ENCODE measurements at regions not wholly inside any gene's neighbourhood (a gene's known extent, or its start where the extent isn't known, plus 50 kb on each side); places are given as distances from the start of the nearest gene placed in this dataset.

DNA sequence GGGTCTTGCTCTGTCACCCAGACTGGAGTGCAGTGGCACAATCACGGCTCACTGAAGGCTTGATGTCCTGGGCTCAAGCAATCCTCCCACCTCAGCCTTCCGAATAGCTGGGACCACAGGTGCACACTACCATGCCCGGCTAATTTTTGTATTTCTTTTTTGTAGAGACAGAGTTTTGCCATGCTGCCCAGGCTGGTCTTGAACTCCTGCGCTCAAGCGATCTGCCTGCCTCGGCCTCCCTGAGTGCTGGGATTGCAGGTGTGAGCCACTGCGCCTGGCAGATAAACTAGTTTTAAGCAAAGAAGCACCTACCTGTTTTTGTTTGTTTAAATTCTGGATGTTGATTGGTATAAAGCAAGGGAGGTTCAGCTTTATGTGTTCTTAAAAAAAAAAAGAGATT, 170.6 kb upstream of the GOLIM4 start:
- TF ChIP-seq EZH2 (IDR thresholded peaks at IDR 0.05) (no peak), POLR2AphosphoS5 (IDR thresholded peaks at IDR 0.05; ENCODE audit: borderline replicate concordance, low read depth, low read length) (no peak), FOXP2 (optimal IDR thresholded peaks at IDR 0.05; ENCODE audit: control extremely low read depth, extremely low read length, insufficient read depth) (no peak)
